Calu3 (cell line): ENCODE measurements at regions not wholly inside any gene's neighbourhood (a gene's known extent, or its start where the extent isn't known, plus 50 kb on each side); places are given as distances from the start of the nearest gene placed in this dataset.

ENCODE experiments used
- BruUV-seq: library from RNA; stranded (reverse); fragments of 400-500 nt; replicated peaks from 2 replicates; lab custom pipeline; 2021; lab: Mats Ljungman, UMichigan
- CTCF ChIA-PET: fragments of 300-600 bp; sonication (Branson Sonifier 250); formaldehyde crosslinking; loops from one replicate; lab custom pipeline; 2022; ENCODE audit warnings: antibody characterized with exemption; lab: Charles Lee
- DNase-seq: peaks from one replicate; pipeline ENCODE4 v3.0.0; 2022
- H3K27ac Mint-ChIP-seq: one replicate; pipeline ENCODE4 v1.8.0; 2022; ENCODE audit warnings: mixed read lengths; ENCODE audit not compliant: unreplicated experiment
- H3K27me3 Mint-ChIP-seq: one replicate; pipeline ENCODE4 v1.8.0; 2022; ENCODE audit warnings: mixed read lengths; ENCODE audit not compliant: unreplicated experiment
- H3K36me3 Mint-ChIP-seq: one replicate; pipeline ENCODE4 v1.8.0; 2022; ENCODE audit warnings: mild to moderate bottlenecking, moderate library complexity, mixed read lengths; ENCODE audit not compliant: insufficient read depth, unreplicated experiment
- H3K4me1 Mint-ChIP-seq: one replicate; pipeline ENCODE4 v1.8.0; 2022; ENCODE audit warnings: mild to moderate bottlenecking, low read depth, mixed read lengths; ENCODE audit not compliant: unreplicated experiment
- H3K4me3 Mint-ChIP-seq: one replicate; pipeline ENCODE4 v1.8.0; 2022; ENCODE audit warnings: mild to moderate bottlenecking, low read depth, moderate library complexity, mixed read lengths; ENCODE audit not compliant: unreplicated experiment
- H3K9me3 Mint-ChIP-seq: one replicate; pipeline ENCODE4 v1.8.0; 2022; ENCODE audit warnings: low read depth, mixed read lengths; ENCODE audit not compliant: unreplicated experiment
- intact Hi-C: fragments of 100-400 bp; cut with micrococcal nuclease; formaldehyde crosslinking; loops from one replicate; pipeline ENCODE4 v1.10.0; 2022; ENCODE audit not compliant: unreplicated experiment
- TF ChIP-seq, protein P1 (sequence below): fragments of 200-600 bp; IDR thresholded peaks from one replicate; pipeline ENCODE4 v1.8.0; 2022; ENCODE audit warnings: antibody characterized with exemption; ENCODE audit not compliant: unreplicated experiment

DNA sequence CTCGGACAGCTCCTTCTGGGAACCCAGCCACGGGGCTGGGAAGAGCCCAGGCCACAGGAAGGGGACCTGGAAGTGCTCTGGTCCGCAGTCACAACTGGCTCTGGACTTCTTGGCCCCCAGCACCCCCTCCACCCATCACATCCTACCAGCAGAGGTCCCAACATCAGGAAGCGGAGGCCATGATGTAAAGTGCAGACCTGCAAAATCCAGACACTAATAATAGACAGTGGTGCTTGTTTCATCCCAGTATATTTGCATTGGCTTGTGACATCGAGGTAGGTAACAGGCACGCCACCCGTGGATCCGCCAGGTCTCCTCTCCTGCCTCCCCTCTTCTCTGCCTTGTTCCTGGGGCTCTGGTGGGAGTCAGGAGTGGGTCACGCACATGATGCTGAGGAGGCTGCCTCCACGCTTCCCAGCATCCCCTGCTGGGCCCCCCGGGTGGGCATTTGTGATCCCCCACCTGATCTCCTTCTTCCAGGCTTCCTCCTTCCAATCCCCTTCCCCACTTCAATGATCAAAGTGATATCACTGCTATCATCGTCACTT is 1454.0 kb downstream of the BRD1 start:
- H3K27ac Mint-ChIP-seq = no peak overlapping the region
- CTCF ChIA-PET = no interaction called here
- no peaks in the 10 kb centered on the region for H3K36me3 Mint-ChIP-seq
- no peak overlapping the region for H3K4me3 Mint-ChIP-seq
- no TSS peak for BruUV-seq
- no peaks in the 10 kb centered on the region for H3K27me3 Mint-ChIP-seq
- peaks cover 12% of the 10 kb centered on the region for H3K9me3 Mint-ChIP-seq
- DNase-seq = no peak
- H3K4me1 Mint-ChIP-seq = no peaks in the 10 kb centered on the region
- TF ChIP-seq, protein P1, sequence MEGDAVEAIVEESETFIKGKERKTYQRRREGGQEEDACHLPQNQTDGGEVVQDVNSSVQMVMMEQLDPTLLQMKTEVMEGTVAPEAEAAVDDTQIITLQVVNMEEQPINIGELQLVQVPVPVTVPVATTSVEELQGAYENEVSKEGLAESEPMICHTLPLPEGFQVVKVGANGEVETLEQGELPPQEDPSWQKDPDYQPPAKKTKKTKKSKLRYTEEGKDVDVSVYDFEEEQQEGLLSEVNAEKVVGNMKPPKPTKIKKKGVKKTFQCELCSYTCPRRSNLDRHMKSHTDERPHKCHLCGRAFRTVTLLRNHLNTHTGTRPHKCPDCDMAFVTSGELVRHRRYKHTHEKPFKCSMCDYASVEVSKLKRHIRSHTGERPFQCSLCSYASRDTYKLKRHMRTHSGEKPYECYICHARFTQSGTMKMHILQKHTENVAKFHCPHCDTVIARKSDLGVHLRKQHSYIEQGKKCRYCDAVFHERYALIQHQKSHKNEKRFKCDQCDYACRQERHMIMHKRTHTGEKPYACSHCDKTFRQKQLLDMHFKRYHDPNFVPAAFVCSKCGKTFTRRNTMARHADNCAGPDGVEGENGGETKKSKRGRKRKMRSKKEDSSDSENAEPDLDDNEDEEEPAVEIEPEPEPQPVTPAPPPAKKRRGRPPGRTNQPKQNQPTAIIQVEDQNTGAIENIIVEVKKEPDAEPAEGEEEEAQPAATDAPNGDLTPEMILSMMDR = no peak
- intact Hi-C loops = no loop called here

DNA sequence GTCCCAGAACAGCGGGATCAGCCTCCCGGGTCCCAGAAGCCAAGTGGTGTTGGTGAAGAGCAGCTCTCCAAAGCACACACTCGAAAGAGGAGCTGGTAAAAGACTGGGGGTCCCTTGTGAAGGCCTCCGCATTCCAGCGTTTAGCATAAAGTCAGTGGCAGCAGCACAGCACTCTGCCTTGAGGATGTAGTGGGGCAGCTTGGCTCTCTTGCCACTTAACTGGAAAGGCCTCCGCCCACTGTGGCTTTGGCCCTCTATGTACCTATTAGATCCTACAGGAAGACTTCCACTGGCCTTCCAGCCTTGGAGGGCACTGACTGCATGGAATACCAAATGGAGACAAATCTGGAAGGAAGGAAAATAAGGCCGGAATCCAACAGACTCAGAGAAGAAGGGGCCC is 1455.3 kb downstream of the BRD1 start:
- BruUV-seq = no TSS peak
- CTCF ChIA-PET = no interaction called here

DNA sequence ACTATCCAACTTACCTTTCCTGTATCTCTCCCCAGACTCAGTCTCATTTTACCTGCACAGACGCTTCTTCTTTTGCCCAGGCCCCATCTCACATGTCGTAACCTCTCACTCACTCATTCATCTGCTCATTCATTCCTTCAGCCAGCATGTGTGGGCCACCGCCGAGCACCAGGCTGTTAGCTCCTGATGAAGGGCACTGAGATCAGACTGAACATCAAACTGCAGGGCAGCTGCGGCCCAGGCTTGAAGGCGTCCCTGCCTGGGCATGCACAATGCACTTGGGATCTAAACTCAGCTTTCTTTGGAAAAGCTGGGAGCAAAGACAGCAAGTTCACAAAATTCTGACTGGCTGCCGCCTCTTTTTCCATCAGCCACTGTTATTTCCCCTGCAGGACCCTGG is 1456.3 kb downstream of the BRD1 start:
- CTCF ChIA-PET = no interaction called here
- no peak overlapping the region for H3K4me3 Mint-ChIP-seq
- H3K27ac Mint-ChIP-seq = no peak overlapping the region
- TF ChIP-seq, protein P1 = no peak
- no peaks in the 10 kb centered on the region for H3K4me1 Mint-ChIP-seq
- H3K9me3 Mint-ChIP-seq = peaks cover 12% of the 10 kb centered on the region
- intact Hi-C loops = no loop called here
- no peaks in the 10 kb centered on the region for H3K36me3 Mint-ChIP-seq
- no TSS peak for BruUV-seq
- no peak for DNase-seq
- no peaks in the 10 kb centered on the region for H3K27me3 Mint-ChIP-seq

More for the DNA sequence above, 1455.3 kb downstream of the BRD1 start:
- intact Hi-C loops = no loop called here
- Mint-ChIP-seq H3K36me3 (no peaks in the 10 kb centered on the region), H3K4me3 (no peak overlapping the region), H3K27me3 (no peaks in the 10 kb centered on the region), H3K27ac (no peak overlapping the region), H3K9me3 (peaks cover 14% of the 10 kb centered on the region), H3K4me1 (no peaks in the 10 kb centered on the region)
- no peak for DNase-seq
- TF ChIP-seq, protein P1 = no peak

GRCh38 chr22:48370508-48371325 is 1457.0 kb downstream of the BRD1 start:
- CTCF ChIA-PET = no interaction called here
- Mint-ChIP-seq H3K4me3 (no peak overlapping the region), H3K36me3 (no peaks in the 10 kb centered on the region), H3K27me3 (no peaks in the 10 kb centered on the region), H3K9me3 (peaks cover 12% of the 10 kb centered on the region), H3K4me1 (no peaks in the 10 kb centered on the region), H3K27ac (no peak overlapping the region)
- DNase-seq = no peak
- intact Hi-C loops = no loop called here
- BruUV-seq = no TSS peak
- TF ChIP-seq, protein P1 = no peak
